Kidney (tissue), 13 donors: ENCODE measurements at regions not wholly inside any gene's neighbourhood (a gene's known extent, or its start where the extent isn't known, plus 50 kb on each side); places are given as distances from the start of the nearest gene placed in this dataset.
A peak's percentile ranks its signal among the peaks of the same experiment; 100 is the strongest.

Experiments used
- DNase-seq, 5 donors: peaks; one replicate each; pipeline ENCODE4 v3.0.0-alpha.2; 2013 to 2020
- FAIRE-seq: peaks from 2 replicates; lab custom pipeline; 2012; peaks lifted over from hg19 to GRCh38; lab: Jason Lieb, UNC
- H3K27ac ChIP-seq, 2 donors: one replicate each; pipeline ENCODE4 v1.7.0; 2013; ENCODE audit warnings: low read depth in 2 of 2, low read length in 2 of 2, inconsistent platforms in 1 of 2
- H3K27me3 ChIP-seq: one replicate; pipeline ENCODE4 v1.7.1; 2013; ENCODE audit warnings: low read length, inconsistent platforms; ENCODE audit not compliant: control insufficient read depth, insufficient read depth
- H3K36me3 ChIP-seq, 3 donors: one replicate each; pipeline versions ENCODE4 v1.7.0 to v1.7.1; 2013; ENCODE audit warnings: low read length in 3 of 3, control low read depth in 1 of 3, inconsistent platforms in 1 of 3; ENCODE audit not compliant: insufficient read depth in 3 of 3, control insufficient read depth in 2 of 3
- H3K4me1 ChIP-seq, 3 donors: one replicate each; pipeline versions ENCODE4 v1.7.0 to v1.7.1; 2013; ENCODE audit warnings: low read length in 3 of 3, inconsistent platforms in 1 of 3, low read depth in 1 of 3; ENCODE audit not compliant: control insufficient read depth in 2 of 3, insufficient read depth in 2 of 3
- H3K4me3 ChIP-seq, 3 donors: one replicate each; pipeline versions ENCODE4 v1.7.0 to v1.8.1; 2013; ENCODE audit warnings: low read length in 3 of 3, control low read depth in 1 of 3, inconsistent platforms in 1 of 3
- H3K9ac ChIP-seq, 3 donors: one replicate each; pipeline versions ENCODE4 v1.7.0 to v1.7.1; 2013; ENCODE audit warnings: low read length in 3 of 3, control low read depth in 1 of 3, inconsistent platforms in 1 of 3
- H3K9me3 ChIP-seq, 3 donors: one replicate each; pipeline versions ENCODE4 v1.7.0 to v1.7.1; 2013; ENCODE audit warnings: low read length in 3 of 3, control low read depth in 1 of 3, inconsistent platforms in 1 of 3; ENCODE audit not compliant: control insufficient read depth in 2 of 3, insufficient read depth in 1 of 3
- CTCF ChIP-seq: IDR thresholded peaks from 3 replicates; pipeline ENCODE4 v1.5.1; 2012; ENCODE audit warnings: mild to moderate bottlenecking, moderate library complexity, borderline replicate concordance; ENCODE audit not compliant: insufficient read depth; ENCODE audit errors: extremely low read depth
- intact Hi-C: fragments of 100-400 bp; cut with DNase I; formaldehyde crosslinking; loops from one replicate; pipeline ENCODE4 v1.11.1; 2022
- donor health status: control.
- donor health status: control.
- donor health status: control.
- donor health status: control.
- donor health status: control.
- donor health status: DM: yes; HTN: yes; CAD: no.
- donor health status: Normal renal cell carcinoma (clear cell type).

DNA sequence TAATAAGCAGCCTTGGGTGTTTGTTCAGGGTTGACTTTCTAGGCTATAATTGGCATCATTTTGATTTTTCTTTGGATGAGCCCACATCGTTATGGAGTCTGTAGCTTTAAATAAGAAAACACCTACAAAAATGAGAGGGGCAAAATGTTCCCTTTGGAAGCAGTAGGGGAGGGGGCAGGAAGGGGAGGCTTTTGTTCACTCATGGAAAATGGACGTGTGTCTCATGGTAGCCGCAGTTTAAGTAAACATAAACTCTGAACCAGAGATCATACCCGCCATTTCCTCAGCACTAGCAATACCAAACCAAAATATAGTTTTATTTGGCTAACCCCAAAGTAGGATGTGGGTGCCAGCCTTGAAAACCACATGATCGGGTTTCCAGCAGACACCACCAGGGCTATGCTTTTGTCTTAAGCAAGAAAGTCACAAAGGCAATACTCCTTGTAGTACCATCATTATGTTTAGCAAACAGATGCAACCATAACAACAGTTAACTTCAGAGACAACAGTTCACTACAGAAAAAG, 572.5 kb upstream of the JAG1 start:
- TF ChIP-seq CTCF: no peak
- Histone ChIP-seq H3K4me1 (no peaks in the 10 kb centered on the region), H3K36me3 (no peaks in the 10 kb centered on the region), H3K4me3 (no peak overlapping the region), H3K9me3 (no peaks in the 10 kb centered on the region), H3K9ac (no peak overlapping the region), H3K27me3 (no peaks in the 10 kb centered on the region), H3K27ac (no peak overlapping the region)
- intact Hi-C loops: no loop called here
- FAIRE-seq: no peak
- no peak for DNase-seq

DNA sequence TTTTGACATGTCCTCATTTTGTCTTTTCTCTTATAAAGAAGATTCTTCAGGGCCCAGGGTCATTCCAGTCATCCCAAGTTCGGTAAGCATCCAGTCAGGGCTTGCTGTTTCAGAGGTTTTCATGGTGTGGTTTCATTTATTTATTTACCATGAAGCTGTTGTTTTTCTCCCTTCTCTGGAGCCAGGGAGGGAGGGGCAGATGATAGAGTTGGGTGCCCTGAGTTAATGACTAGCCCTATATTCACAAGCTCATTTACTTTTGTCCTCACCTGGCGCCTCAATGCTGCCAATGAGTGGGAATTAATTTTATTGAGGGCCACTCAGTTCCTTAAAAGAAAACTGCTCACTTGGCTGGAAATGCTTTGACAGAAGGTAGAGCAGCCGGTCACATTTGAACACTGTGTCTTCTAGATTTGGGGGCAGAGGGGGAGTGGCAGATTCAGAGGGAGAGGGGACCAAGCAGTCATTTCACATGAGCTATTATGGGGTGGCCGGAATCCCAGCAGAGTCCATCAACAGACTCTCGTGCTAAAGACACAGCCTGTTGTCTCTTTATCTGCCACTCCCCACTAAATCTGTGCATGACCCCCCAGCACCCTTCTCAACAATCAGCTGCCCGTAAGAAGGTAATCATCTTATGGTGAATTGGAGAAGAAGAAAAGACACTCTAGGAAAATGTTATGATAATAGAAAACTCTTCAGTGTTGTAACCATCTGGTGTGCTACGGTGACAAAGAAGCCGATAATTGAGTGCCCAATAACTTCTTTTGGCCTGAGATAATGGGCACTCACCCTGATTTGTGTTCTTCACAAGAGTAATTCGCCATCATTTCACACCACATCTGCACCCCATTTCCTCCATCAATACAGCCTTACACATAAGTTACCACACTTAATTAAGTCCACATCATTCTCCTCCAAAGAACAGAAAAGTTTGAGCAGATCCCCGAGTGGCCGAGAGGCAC, 573.5 kb upstream of the JAG1 start:
- FAIRE-seq: no peak
- Histone ChIP-seq H3K4me3 (no peak overlapping the region), H3K36me3 (no peaks in the 10 kb centered on the region), H3K9me3 (no peaks in the 10 kb centered on the region), H3K9ac (no peak overlapping the region), H3K27me3 (no peaks in the 10 kb centered on the region), H3K4me1 (no peaks in the 10 kb centered on the region), H3K27ac (no peak overlapping the region)
- DNase-seq: peak in 2 of 5 donors; percentile 37 to 66
- intact Hi-C loops: no loop called here
- TF ChIP-seq CTCF: no peak

DNA sequence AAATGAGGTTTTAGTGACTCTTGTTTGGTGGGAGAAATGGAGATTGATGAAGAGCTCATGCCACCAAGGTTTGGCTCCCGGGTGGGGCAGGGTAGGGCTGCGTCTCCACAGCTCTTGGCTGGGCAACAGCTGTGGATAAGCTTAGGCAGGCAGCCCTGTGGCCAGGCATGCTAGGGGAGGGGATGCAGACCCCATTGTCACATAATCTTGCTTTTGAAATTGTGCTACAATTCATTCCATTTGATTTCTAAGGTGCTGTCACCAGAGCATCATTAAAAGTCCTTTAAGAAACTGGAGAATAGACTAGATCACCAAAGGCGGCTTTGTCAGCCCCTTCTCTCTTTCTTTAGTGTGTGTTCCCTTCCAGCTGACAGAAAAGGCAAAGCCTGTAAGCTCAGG, 574.2 kb upstream of the JAG1 start:
- DNase-seq: no peak
- no peaks in the 10 kb centered on the region for H3K9me3 ChIP-seq
- no peaks in the 10 kb centered on the region for H3K4me1 ChIP-seq
- H3K27me3 ChIP-seq: no peaks in the 10 kb centered on the region
- FAIRE-seq: no peak
- no peak for TF ChIP-seq CTCF
- H3K36me3 ChIP-seq: no peaks in the 10 kb centered on the region
- no peak overlapping the region for H3K9ac ChIP-seq
- H3K27ac ChIP-seq: no peak overlapping the region
- no peak overlapping the region for H3K4me3 ChIP-seq
- intact Hi-C loops: no loop called here
